PC-9 (cell line): ENCODE measurements at regions not wholly inside any gene's neighbourhood (a gene's known extent, or its start where the extent isn't known, plus 50 kb on each side); places are given as distances from the start of the nearest gene placed in this dataset.

Experiments used
- BruUV-seq: library from RNA; stranded (reverse); fragments of 400-500 nt; replicated peaks from 2 replicates; lab custom pipeline; 2021; lab: Mats Ljungman, UMichigan
- CTCF ChIA-PET: fragments of 300-600 bp; sonication (Branson Sonifier 250); formaldehyde crosslinking; loops from one replicate; lab custom pipeline; 2022; ENCODE audit warnings: antibody characterized with exemption; lab: Charles Lee
- POLR2A ChIA-PET: fragments of 300-600 bp; sonication (Branson Sonifier 250); formaldehyde crosslinking; loops from one replicate; lab custom pipeline; 2022; ENCODE audit warnings: antibody characterized with exemption; ENCODE audit not compliant: unreplicated experiment; lab: Charles Lee
- DNase-seq, 2 experiments: peaks; one replicate each; pipeline versions ENCODE4 v3.0.0 to v3.0.0-alpha.2; 2015 to 2022; ENCODE audit warnings: mixed read lengths in 1 of 2
- H2AFZ ChIP-seq: fragments of 200-600 bp; sonication (generic); 2 replicates; pipeline ENCODE4 v1.8.1; 2017; ENCODE audit warnings: antibody characterized with exemption
- H3F3A ChIP-seq: fragments of 200-600 bp; sonication (generic); 2 replicates; pipeline ENCODE4 v1.8.1; 2017; ENCODE audit warnings: antibody characterized with exemption, mild to moderate bottlenecking, low read depth; ENCODE audit not compliant: insufficient read depth
- H3K27ac ChIP-seq: fragments of 200-600 bp; sonication (generic); 2 replicates; pipeline ENCODE4 v1.6.1; 2016; ENCODE audit warnings: mixed run types
- H3K27me3 ChIP-seq: fragments of 200-600 bp; sonication (generic); 2 replicates; pipeline ENCODE4 v1.6.1; 2016; ENCODE audit warnings: low read depth, mixed run types; ENCODE audit not compliant: insufficient read depth
- H3K36me3 ChIP-seq: fragments of 200-600 bp; sonication (generic); 2 replicates; pipeline ENCODE4 v1.6.1; 2016; ENCODE audit warnings: low read depth, mixed run types
- H3K4me1 ChIP-seq: fragments of 200-600 bp; sonication (generic); replicated peaks from 2 replicates; pipeline ENCODE4 v1.6.1; 2016; ENCODE audit warnings: mixed run types; ENCODE audit not compliant: insufficient read depth
- H3K4me2 ChIP-seq: fragments of 200-600 bp; sonication (generic); 2 replicates; pipeline ENCODE4 v1.6.1; 2017; ENCODE audit warnings: mixed run types
- H3K4me3 ChIP-seq: fragments of 200-600 bp; sonication (generic); 2 replicates; pipeline ENCODE4 v1.6.1; 2016; ENCODE audit warnings: mixed run types
- H3K79me2 ChIP-seq: fragments of 200-600 bp; sonication (generic); 2 replicates; pipeline ENCODE4 v1.6.1; 2017; ENCODE audit warnings: low read depth, mixed run types
- H3K9me2 ChIP-seq: fragments of 200-600 bp; sonication (generic); 2 replicates; pipeline ENCODE4 v1.8.1; 2017; ENCODE audit warnings: mild to moderate bottlenecking; ENCODE audit not compliant: insufficient read depth
- H3K9me3 ChIP-seq: fragments of 200-600 bp; sonication (generic); 2 replicates; pipeline ENCODE4 v1.8.1; 2016; ENCODE audit warnings: low read depth; ENCODE audit not compliant: insufficient read depth
- H4K20me1 ChIP-seq: fragments of 200-600 bp; sonication (generic); 2 replicates; pipeline ENCODE4 v1.8.1; 2017; ENCODE audit not compliant: insufficient read depth
- EZH2 ChIP-seq: fragments of 200-600 bp; sonication (generic); IDR thresholded peaks from 2 replicates; pipeline ENCODE4 v1.8.0; 2017; ENCODE audit warnings: antibody characterized with exemption, low read depth
- intact Hi-C: fragments of 100-400 bp; cut with micrococcal nuclease; formaldehyde crosslinking; loops from one replicate; pipeline ENCODE4 v1.10.0; 2022; ENCODE audit not compliant: unreplicated experiment
- TF ChIP-seq, protein P1 (sequence below): fragments of 200-600 bp; sonication (generic); conservative IDR thresholded peaks from 2 replicates; pipeline ENCODE4 v1.6.1; 2017; ENCODE audit warnings: mixed run types, antibody characterized with exemption, mild to moderate bottlenecking, moderate library complexity

GRCh38 chr12:90229407-90230170 lies 521.0 kb upstream of the ATP2B1 start:
- H3K4me3 ChIP-seq, result no peak overlapping the region
- H3K36me3 ChIP-seq, result no peaks in the 10 kb centered on the region
- no TSS peak for BruUV-seq
- H3K79me2 ChIP-seq, result no peaks in the 10 kb centered on the region
- no peak overlapping the region for H2AFZ ChIP-seq
- no peaks in the 10 kb centered on the region for H3K4me1 ChIP-seq
- H3F3A ChIP-seq, result no peaks in the 10 kb centered on the region
- no peaks in the 10 kb centered on the region for H4K20me1 ChIP-seq
- no peaks in the 10 kb centered on the region for H3K9me2 ChIP-seq
- no peak overlapping the region for H3K27ac ChIP-seq
- ChIA-PET CTCF (no interaction called here), POLR2A (no interaction called here)
- intact Hi-C loops, result no loop called here
- peaks cover 2% of the 10 kb centered on the region; the same call in 1 of the 2 replicates for H3K9me3 ChIP-seq
- DNase-seq, result no peak
- H3K4me2 ChIP-seq, result no peak overlapping the region
- no peaks in the 10 kb centered on the region for H3K27me3 ChIP-seq
- TF ChIP-seq, protein P1, sequence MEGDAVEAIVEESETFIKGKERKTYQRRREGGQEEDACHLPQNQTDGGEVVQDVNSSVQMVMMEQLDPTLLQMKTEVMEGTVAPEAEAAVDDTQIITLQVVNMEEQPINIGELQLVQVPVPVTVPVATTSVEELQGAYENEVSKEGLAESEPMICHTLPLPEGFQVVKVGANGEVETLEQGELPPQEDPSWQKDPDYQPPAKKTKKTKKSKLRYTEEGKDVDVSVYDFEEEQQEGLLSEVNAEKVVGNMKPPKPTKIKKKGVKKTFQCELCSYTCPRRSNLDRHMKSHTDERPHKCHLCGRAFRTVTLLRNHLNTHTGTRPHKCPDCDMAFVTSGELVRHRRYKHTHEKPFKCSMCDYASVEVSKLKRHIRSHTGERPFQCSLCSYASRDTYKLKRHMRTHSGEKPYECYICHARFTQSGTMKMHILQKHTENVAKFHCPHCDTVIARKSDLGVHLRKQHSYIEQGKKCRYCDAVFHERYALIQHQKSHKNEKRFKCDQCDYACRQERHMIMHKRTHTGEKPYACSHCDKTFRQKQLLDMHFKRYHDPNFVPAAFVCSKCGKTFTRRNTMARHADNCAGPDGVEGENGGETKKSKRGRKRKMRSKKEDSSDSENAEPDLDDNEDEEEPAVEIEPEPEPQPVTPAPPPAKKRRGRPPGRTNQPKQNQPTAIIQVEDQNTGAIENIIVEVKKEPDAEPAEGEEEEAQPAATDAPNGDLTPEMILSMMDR, result no peak
- no peak for TF ChIP-seq EZH2

- Histone ChIP-seq H3K4me3 (no peak overlapping the region), H3K79me2 (no peaks in the 10 kb centered on the region), H2AFZ (no peak overlapping the region), H3K4me1 (no peaks in the 10 kb centered on the region), H3K9me2 (no peaks in the 10 kb centered on the region), H3K27me3 (no peaks in the 10 kb centered on the region), H3F3A (no peaks in the 10 kb centered on the region), H4K20me1 (no peaks in the 10 kb centered on the region), H3K9me3 (peaks cover 2% of the 10 kb centered on the region; the same call in 1 of the 2 replicates), H3K27ac (no peak overlapping the region), H3K36me3 (no peaks in the 10 kb centered on the region), H3K4me2 (no peak overlapping the region)
- intact Hi-C loops, result no loop called here
- POLR2A ChIA-PET, result no interaction called here
- no TSS peak for BruUV-seq
- DNase-seq, result no peak
- CTCF ChIA-PET, result no interaction called here
- no peak for TF ChIP-seq EZH2
- TF ChIP-seq, protein P1, result no peak
Measured at GRCh38 chr12:90226211-90226610, 517.6 kb upstream of the ATP2B1 start.

- H3K79me2 ChIP-seq, result no peaks in the 10 kb centered on the region
- intact Hi-C loops, result no loop called here
- TF ChIP-seq, protein P1, result no peak
- H2AFZ ChIP-seq, result no peak overlapping the region
- no TSS peak for BruUV-seq
- no peaks in the 10 kb centered on the region for H3F3A ChIP-seq
- H3K9me3 ChIP-seq, result no peaks in the 10 kb centered on the region
- no peak overlapping the region for H3K4me2 ChIP-seq
- H3K36me3 ChIP-seq, result no peaks in the 10 kb centered on the region
- no peaks in the 10 kb centered on the region for H3K4me1 ChIP-seq
- DNase-seq, result no peak
- no peak overlapping the region for H3K4me3 ChIP-seq
- ChIA-PET CTCF (no interaction called here), POLR2A (no interaction called here)
- H4K20me1 ChIP-seq, result no peaks in the 10 kb centered on the region
- no peaks in the 10 kb centered on the region for H3K27me3 ChIP-seq
- H3K9me2 ChIP-seq, result 0 out of 2 replicates have a peak, but pooled peaks cover 5% of the 10 kb centered on the region
- H3K27ac ChIP-seq, result no peak overlapping the region
Measured at GRCh38 chr12:90216815-90217214, 508.2 kb upstream of the ATP2B1 start.
